MM.1S (cell line): ENCODE measurements at regions not wholly inside any gene's neighbourhood (a gene's known extent, or its start where the extent isn't known, plus 50 kb on each side); places are given as distances from the start of the nearest gene placed in this dataset.

Experiments
- DNase-seq: peaks from one replicate; pipeline ENCODE4 v3.0.0-alpha.2; 2015
- H2AFZ ChIP-seq: fragments of 300-600 bp; sonication (generic); 2 replicates; pipeline ENCODE4 v1.6.0; 2016; ENCODE audit warnings: antibody characterized with exemption, low read length
- H3F3A ChIP-seq: fragments of 300-600 bp; sonication (generic); 2 replicates; pipeline ENCODE4 v1.6.1; 2016; ENCODE audit warnings: mild to moderate bottlenecking, antibody characterized with exemption, low read length, moderate library complexity, mixed read lengths; ENCODE audit not compliant: insufficient read depth
- H3K27ac ChIP-seq: fragments of 300-600 bp; sonication (generic); 2 replicates; pipeline ENCODE4 v1.5.1; 2016; ENCODE audit warnings: mild to moderate bottlenecking, low read length
- H3K27me3 ChIP-seq: fragments of 300-600 bp; sonication (generic); replicated peaks from 2 replicates; pipeline ENCODE4 v1.6.0; 2016; ENCODE audit warnings: low read length; ENCODE audit not compliant: insufficient read depth
- H3K36me3 ChIP-seq: fragments of 300-600 bp; sonication (generic); replicated peaks from 2 replicates; pipeline ENCODE4 v1.6.1; 2016; ENCODE audit warnings: mild to moderate bottlenecking, low read length, mixed read lengths; ENCODE audit not compliant: insufficient read depth
- H3K4me1 ChIP-seq: fragments of 300-600 bp; sonication (generic); 2 replicates; pipeline ENCODE4 v1.6.1; 2016; ENCODE audit warnings: low read length, mixed read lengths
- H3K4me2 ChIP-seq: fragments of 300-600 bp; sonication (generic); 2 replicates; pipeline ENCODE4 v1.6.0; 2016; ENCODE audit warnings: low read depth, low read length
- H3K4me3 ChIP-seq: fragments of 300-600 bp; sonication (generic); 2 replicates; pipeline ENCODE4 v1.5.1; 2016; ENCODE audit warnings: low read length, mixed read lengths
- H3K79me2 ChIP-seq: fragments of 300-600 bp; sonication (generic); 2 replicates; pipeline ENCODE4 v1.6.1; 2016; ENCODE audit warnings: mixed run types, low read length, mixed read lengths
- H3K9ac ChIP-seq: fragments of 300-600 bp; sonication (generic); 2 replicates; pipeline ENCODE4 v1.6.1; 2016; ENCODE audit warnings: low read length, mixed read lengths
- H3K9me2 ChIP-seq: fragments of 300-600 bp; sonication (generic); replicated peaks from 2 replicates; pipeline ENCODE4 v1.6.1; 2016; ENCODE audit warnings: mild to moderate bottlenecking, low read length, mixed read lengths; ENCODE audit not compliant: insufficient read depth
- H3K9me3 ChIP-seq: fragments of 300-600 bp; sonication (generic); replicated peaks from 2 replicates; pipeline ENCODE4 v1.6.1; 2016; ENCODE audit warnings: mild to moderate bottlenecking, low read length, mixed read lengths; ENCODE audit not compliant: insufficient read depth
- H4K20me1 ChIP-seq: fragments of 300-600 bp; sonication (generic); 2 replicates; pipeline ENCODE4 v1.6.1; 2016; ENCODE audit warnings: mild to moderate bottlenecking, low read length, moderate library complexity, mixed read lengths; ENCODE audit not compliant: insufficient read depth
- CTCF ChIP-seq: fragments of 300-600 bp; sonication (generic); IDR thresholded peaks from 2 replicates; pipeline ENCODE4 v1.5.1; 2016; ENCODE audit warnings: antibody characterized with exemption, low read length, mixed read lengths
- EZH2 ChIP-seq: fragments of 300-600 bp; sonication (generic); optimal IDR thresholded peaks from 2 replicates; pipeline ENCODE3; 2017; ENCODE audit warnings: low read depth, mild to moderate bottlenecking, antibody characterized with exemption, low read length, mixed read lengths
- EZH2phosphoT487 ChIP-seq: fragments of 300-600 bp; sonication (generic); IDR thresholded peaks from 2 replicates; pipeline ENCODE4 v1.6.1; 2018; ENCODE audit warnings: antibody characterized with exemption, low read length

- H3K4me3 ChIP-seq = no peak overlapping the region
- H3K9me2 ChIP-seq = no peaks in the 10 kb centered on the region
- TF ChIP-seq CTCF = no peak
- no peak for DNase-seq
- no peaks in the 10 kb centered on the region for H3K4me1 ChIP-seq
- no peak overlapping the region for H3K27ac ChIP-seq
- no peak overlapping the region for H3K9ac ChIP-seq
- H3K4me2 ChIP-seq = no peak overlapping the region
- H3K36me3 ChIP-seq = no peaks in the 10 kb centered on the region
- H3K27me3 ChIP-seq = no peaks in the 10 kb centered on the region; the same call in 1 of the 2 replicates
- no peak overlapping the region for H2AFZ ChIP-seq
- H3F3A ChIP-seq = no peaks in the 10 kb centered on the region
- no peaks in the 10 kb centered on the region for H4K20me1 ChIP-seq
- H3K79me2 ChIP-seq = no peaks in the 10 kb centered on the region
- H3K9me3 ChIP-seq = no peaks in the 10 kb centered on the region
Observed at GRCh38 chr4:183797011-183797444, 108.1 kb upstream of the STOX2 start.

DNA sequence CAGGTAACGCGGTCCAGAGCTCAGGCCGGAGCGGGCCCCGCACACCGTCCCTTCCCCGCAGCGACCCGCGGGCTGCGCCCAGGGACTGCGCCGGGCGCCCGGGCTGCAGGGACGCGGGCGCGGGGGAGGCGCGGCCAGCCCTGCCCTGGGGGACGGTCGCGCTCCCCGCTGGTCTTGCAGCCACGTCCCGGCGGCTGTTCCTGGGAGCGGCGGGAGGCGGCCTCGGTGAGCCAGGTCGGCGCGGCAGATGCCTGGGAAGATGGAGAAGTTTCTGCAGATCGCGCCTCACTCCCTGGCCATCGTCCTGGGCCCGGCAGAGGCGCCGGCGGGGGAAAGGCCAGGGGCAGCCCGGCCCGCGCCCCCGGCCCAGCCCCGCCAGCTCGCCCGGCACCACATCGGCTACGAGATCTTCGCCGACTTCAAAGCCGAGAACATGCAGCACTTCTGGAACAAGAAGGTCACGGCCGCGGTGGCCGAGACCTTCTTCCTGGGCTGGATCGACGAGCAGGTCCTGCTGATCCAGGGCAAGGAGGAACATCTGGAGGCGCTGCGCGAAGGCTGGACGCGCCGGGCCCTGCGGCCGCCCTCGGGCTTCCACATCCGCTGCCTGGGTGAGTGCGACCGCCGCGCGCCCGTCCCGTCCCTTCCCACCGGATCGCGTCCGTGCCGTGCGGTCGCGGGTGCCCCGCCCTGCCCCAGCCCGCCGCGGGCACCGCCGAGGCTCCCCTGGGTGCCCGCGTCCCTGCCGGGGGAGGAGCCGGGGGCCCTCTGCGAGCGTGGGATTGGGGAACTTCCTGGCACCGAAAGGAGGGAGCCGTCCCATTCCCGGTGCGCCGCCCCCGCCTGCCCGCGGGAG lies 107.4 kb upstream of the STOX2 start:
- Histone ChIP-seq H3K4me3 (no peak overlapping the region), H3K9me3 (no peaks in the 10 kb centered on the region), H3K4me1 (no peaks in the 10 kb centered on the region), H3K4me2 (no peak overlapping the region), H3K79me2 (no peaks in the 10 kb centered on the region), H3K9me2 (no peaks in the 10 kb centered on the region), H4K20me1 (no peaks in the 10 kb centered on the region), H3K27me3 (no peaks in the 10 kb centered on the region; the same call in 1 of the 2 replicates), H3K36me3 (no peaks in the 10 kb centered on the region), H3F3A (no peaks in the 10 kb centered on the region), H3K27ac (no peak overlapping the region), H3K9ac (no peak overlapping the region), H2AFZ (no peak overlapping the region)
- no peak for TF ChIP-seq CTCF
- TF ChIP-seq EZH2 = no peak
- no peak for TF ChIP-seq EZH2phosphoT487
- DNase-seq = no peak

DNA sequence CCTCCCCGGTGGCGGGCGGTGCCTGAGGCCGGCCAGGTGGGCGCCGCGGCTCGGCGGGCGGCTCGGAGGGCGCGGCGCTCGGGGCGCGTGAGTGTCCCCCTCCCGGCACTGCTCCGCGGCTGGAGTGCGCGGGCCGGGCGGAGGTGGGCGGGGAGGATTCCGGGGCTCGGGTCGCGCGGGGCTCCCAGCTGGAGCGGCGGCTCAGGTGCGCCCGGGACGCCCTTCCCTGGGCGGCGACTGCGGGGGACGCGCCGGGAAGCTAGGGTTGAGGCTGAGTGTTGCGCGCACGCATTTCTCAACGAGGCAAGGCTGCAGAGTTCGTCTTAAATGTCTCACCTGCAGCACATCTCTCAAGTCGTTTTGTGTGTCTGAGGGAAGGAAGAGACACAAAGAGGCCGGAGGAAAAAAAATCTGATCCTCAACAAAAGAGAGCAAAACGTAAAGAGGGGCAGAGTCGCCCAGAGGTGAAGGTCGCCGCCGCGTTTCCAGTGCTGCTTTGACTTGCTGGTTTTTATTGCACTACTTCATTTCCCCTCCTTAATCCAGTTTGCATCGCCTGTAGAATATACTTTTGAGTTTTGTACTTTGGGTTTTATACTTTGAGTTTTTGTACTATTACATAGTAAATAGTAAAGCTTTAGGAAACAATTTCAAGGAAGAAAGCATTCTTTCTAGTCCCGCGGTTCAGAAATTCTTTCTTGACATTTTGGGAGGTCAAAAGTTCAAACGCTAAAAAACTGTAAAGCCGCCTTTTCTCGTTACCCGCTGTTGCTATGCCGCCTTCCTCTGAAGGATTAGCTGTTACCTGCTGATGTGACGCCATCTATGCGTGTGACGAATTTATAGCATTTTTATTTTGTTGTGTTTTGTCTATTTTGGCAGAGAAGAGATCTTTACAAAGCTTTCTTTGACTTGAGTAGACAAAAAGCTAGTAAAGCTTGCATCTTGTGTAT lies 106.5 kb upstream of the STOX2 start:
- TF ChIP-seq CTCF (no peak), EZH2phosphoT487 (no peak)
- Histone ChIP-seq H3K36me3 (no peaks in the 10 kb centered on the region), H3K4me2 (no peak overlapping the region), H2AFZ (no peak overlapping the region), H3K4me3 (no peak overlapping the region), H3K9me3 (no peaks in the 10 kb centered on the region), H3K27me3 (no peaks in the 10 kb centered on the region; the same call in 1 of the 2 replicates), H3K9ac (no peak overlapping the region), H3K4me1 (no peaks in the 10 kb centered on the region), H3K9me2 (no peaks in the 10 kb centered on the region), H3K79me2 (no peaks in the 10 kb centered on the region), H3K27ac (no peak overlapping the region), H4K20me1 (no peaks in the 10 kb centered on the region), H3F3A (no peaks in the 10 kb centered on the region)
- no peak for DNase-seq
